ENCODE measurements at regions not wholly inside any gene's neighbourhood (a gene's known extent, or its start where the extent isn't known, plus 50 kb on each side); places are given as distances from the start of the nearest gene placed in this dataset.

GRCh38 chr13:83536153-83536552 lies 346.1 kb downstream of the SLITRK1 start:
- H3K27ac ChIP-seq, result no peak overlapping the region
- H3K4me3 ChIP-seq (ENCODE audit: low read depth, low read length), result no peak overlapping the region
- no peak for DNase-seq
- no peak for TF ChIP-seq CTCF (IDR thresholded peaks at IDR 0.05; ENCODE audit: low read depth, low read length, missing control alignments)
- in situ Hi-C loops (cut with HindIII; ENCODE audit: low pct_ligation_motif_present, low sequenced_read_pairs), result no loop called here
- no peaks in the 10 kb centered on the region for H3K27me3 ChIP-seq (replicated peaks)
- no peaks in the 10 kb centered on the region for H3K36me3 ChIP-seq (replicated peaks)

GRCh38 chr13:83532809-83533208 lies 349.5 kb downstream of the SLITRK1 start:
- H3K4me3 ChIP-seq (ENCODE audit: low read depth, low read length), result no peak overlapping the region
- TF ChIP-seq CTCF (IDR thresholded peaks at IDR 0.05; ENCODE audit: low read depth, low read length, missing control alignments), result no peak

GRCh38 chr13:83531022-83531421 lies 351.3 kb downstream of the SLITRK1 start:
- Histone ChIP-seq H3K4me3 (ENCODE audit: low read depth, low read length) (no peak overlapping the region), H3K27ac (no peak overlapping the region), H3K27me3 (replicated peaks) (no peaks in the 10 kb centered on the region), H3K36me3 (replicated peaks) (no peaks in the 10 kb centered on the region)
- DNase-seq, result no peak
- no peak for TF ChIP-seq CTCF (IDR thresholded peaks at IDR 0.05; ENCODE audit: low read depth, low read length, missing control alignments)
- in situ Hi-C loops (cut with HindIII; ENCODE audit: low pct_ligation_motif_present, low sequenced_read_pairs), result no loop called here

More at GRCh38 chr13:83532809-83533208, 349.5 kb downstream of the SLITRK1 start:
- in situ Hi-C loops (cut with HindIII; ENCODE audit: low pct_ligation_motif_present, low sequenced_read_pairs), result no loop called here
- no peaks in the 10 kb centered on the region for H3K27me3 ChIP-seq (replicated peaks)
- H3K36me3 ChIP-seq (replicated peaks), result no peaks in the 10 kb centered on the region
- no peak for DNase-seq
- H3K27ac ChIP-seq, result no peak overlapping the region

- no peak overlapping the region for H3K4me3 ChIP-seq (ENCODE audit: low read depth, low read length)
- in situ Hi-C loops (cut with HindIII; ENCODE audit: low pct_ligation_motif_present, low sequenced_read_pairs), result no loop called here
- H3K36me3 ChIP-seq (replicated peaks), result no peaks in the 10 kb centered on the region
- TF ChIP-seq CTCF (IDR thresholded peaks at IDR 0.05; ENCODE audit: low read depth, low read length, missing control alignments), result no peak
- DNase-seq, result no peak
- no peaks in the 10 kb centered on the region for H3K27me3 ChIP-seq (replicated peaks)
- H3K27ac ChIP-seq, result no peak overlapping the region
Measured at GRCh38 chr13:83516781-83517180, 365.5 kb downstream of the SLITRK1 start.

- no peaks in the 10 kb centered on the region for H3K27me3 ChIP-seq (replicated peaks)
Measured at GRCh38 chr13:83515268-83516015, 366.8 kb downstream of the SLITRK1 start.

More at GRCh38 chr13:83515268-83516015, 366.8 kb downstream of the SLITRK1 start:
- Histone ChIP-seq H3K27ac (no peak overlapping the region), H3K4me3 (ENCODE audit: low read depth, low read length) (no peak overlapping the region), H3K36me3 (replicated peaks) (no peaks in the 10 kb centered on the region)
- TF ChIP-seq CTCF (IDR thresholded peaks at IDR 0.05; ENCODE audit: low read depth, low read length, missing control alignments), result no peak
- DNase-seq, result peak; percentile 36
- in situ Hi-C loops (cut with HindIII; ENCODE audit: low pct_ligation_motif_present, low sequenced_read_pairs), result no loop called here
